T-cell (primary cell): ENCODE measurements at regions not wholly inside any gene's neighbourhood (a gene's known extent, or its start where the extent isn't known, plus 50 kb on each side); places are given as distances from the start of the nearest gene placed in this dataset.

ENCODE experiments used
- ATAC-seq, 4 experiments: fragments of 200-7000 bp in 3 of 4; fragments of 150-1000 bp in 1 of 4; cut with Tn5 transposase; replicated peaks in 1 of 4; 1 replicate in 3 of 4; 2 replicates in 1 of 4; pipeline ENCODE4 v1.10.0; 2021; ENCODE audit warnings: moderate library complexity in 3 of 4, mild to moderate bottlenecking in 2 of 4, moderate number of reproducible peaks in 1 of 4
- CTCF ChIA-PET, 2 donors: fragments of 300-600 bp; sonication (Branson Sonifier 250); formaldehyde crosslinking; loops; one replicate each; lab custom pipeline; 2022; ENCODE audit warnings: antibody characterized with exemption in 2 of 2; lab: Charles Lee
- POLR2A ChIA-PET, 2 donors: fragments of 300-600 bp; sonication (Branson Sonifier 250); formaldehyde crosslinking; loops; one replicate each; lab custom pipeline; 2022; ENCODE audit warnings: antibody characterized with exemption in 2 of 2; lab: Charles Lee
- DNase-seq, 35 experiments: peaks; one replicate each; pipeline versions ENCODE4 v3.0.0 to v3.0.0-alpha.2; 2013 to 2023
- H3K27ac ChIP-seq: one replicate; pipeline ENCODE4 v1.5.1; 2013; ENCODE audit warnings: low read length
- H3K27me3 ChIP-seq, 2 experiments: replicated peaks in 1 of 2; 1 replicate in 1 of 2; 2 replicates in 1 of 2; pipeline versions ENCODE4 v1.6.1 to v1.7.0; 2013; ENCODE audit warnings: low read length in 1 of 2, mixed read lengths in 1 of 2; ENCODE audit not compliant: control insufficient read depth in 2 of 2, insufficient read depth in 2 of 2; ENCODE audit errors: extremely low read depth in 1 of 2
- H3K36me3 ChIP-seq, 2 donors: 1 replicate in 1 of 2; 2 replicates in 1 of 2; pipeline versions ENCODE4 v1.6.1 to v1.7.0; 2013; ENCODE audit warnings: low read length in 1 of 2; ENCODE audit not compliant: control insufficient read depth in 2 of 2, insufficient read depth in 1 of 2; ENCODE audit errors: extremely low read depth in 1 of 2
- H3K4me1 ChIP-seq, 2 experiments: 1 replicate in 1 of 2; 2 replicates in 1 of 2; pipeline versions ENCODE4 v1.6.1 to v1.7.0; 2013; ENCODE audit warnings: low read length in 2 of 2, mixed read lengths in 1 of 2; ENCODE audit not compliant: insufficient read depth in 2 of 2, control insufficient read depth in 1 of 2; ENCODE audit errors: extremely low read depth in 1 of 2
- H3K4me3 ChIP-seq, 2 donors: 1 replicate in 1 of 2; 2 replicates in 1 of 2; pipeline versions ENCODE4 v1.5.1 to v1.7.0; 2013; ENCODE audit warnings: mild to moderate bottlenecking in 2 of 2, low read length in 1 of 2, moderate library complexity in 1 of 2; ENCODE audit not compliant: control insufficient read depth in 1 of 2; ENCODE audit errors: extremely low read depth in 1 of 2
- H3K9me3 ChIP-seq: 2 replicates; pipeline ENCODE4 v1.7.0; 2013
- H3K27ac Mint-ChIP-seq, 2 donors: one replicate each; pipeline ENCODE4 v1.8.0; 2020 to 2021; ENCODE audit warnings: mild to moderate bottlenecking in 2 of 2, mixed read lengths in 2 of 2
- H3K27me3 Mint-ChIP-seq, 2 donors: one replicate each; pipeline ENCODE4 v1.8.0; 2021 to 2022; ENCODE audit warnings: mixed read lengths in 2 of 2
- H3K36me3 Mint-ChIP-seq: one replicate; pipeline ENCODE4 v1.8.0; 2021; ENCODE audit warnings: mixed read lengths
- H3K4me1 Mint-ChIP-seq, 3 donors: one replicate each; pipeline ENCODE4 v1.8.0; 2020 to 2022; ENCODE audit warnings: mixed read lengths in 3 of 3, mild to moderate bottlenecking in 1 of 3
- H3K4me3 Mint-ChIP-seq, 3 donors: one replicate each; pipeline ENCODE4 v1.8.0; 2020 to 2022; ENCODE audit warnings: mild to moderate bottlenecking in 3 of 3, mixed read lengths in 3 of 3, moderate library complexity in 3 of 3
- H3K9me3 Mint-ChIP-seq, 3 donors: one replicate each; pipeline ENCODE4 v1.8.0; 2020 to 2022; ENCODE audit warnings: mixed read lengths in 3 of 3
- WGBS: methylation state at CpG from one replicate; pipeline ENCODE4 v1.1.5; 2013; ENCODE audit warnings: missing lambda C conversion rate; ENCODE audit not compliant: insufficient coverage; 5-methylcytosine and 5-hydroxymethylcytosine counted together

DNA sequence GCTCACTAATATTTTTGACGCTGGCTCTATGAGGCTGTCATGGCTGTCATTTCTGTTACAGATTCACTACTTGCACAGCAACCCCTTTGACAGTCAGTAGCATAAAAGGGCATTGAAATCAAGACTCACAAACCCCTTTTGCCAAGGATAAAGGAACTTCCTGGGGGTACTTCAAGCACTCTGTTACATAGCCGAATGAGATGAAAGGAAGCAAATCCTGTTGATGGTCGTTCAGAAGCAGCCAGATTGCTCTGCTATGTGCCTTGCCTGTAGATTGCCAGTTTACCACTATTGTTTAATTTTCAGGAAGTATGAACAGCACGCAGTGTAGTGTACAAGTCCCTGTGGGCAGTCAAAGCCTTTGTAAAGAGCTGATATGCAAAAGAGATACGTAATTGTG lies 296.2 kb downstream of the LRRIQ3 start:
- DNase-seq (no peak), ATAC-seq (no peak)
- H3K9me3 Mint-ChIP-seq = peaks cover 0 to 8% (median 0%) of the 10 kb centered on the region in 3 donors
- no peaks in the 10 kb centered on the region for H3K27me3 Mint-ChIP-seq
- CTCF ChIA-PET = no interaction called here
- no peak overlapping the region for H3K27ac Mint-ChIP-seq
- Histone ChIP-seq H3K4me3 (no peak overlapping the region), H3K9me3 (no peaks in the 10 kb centered on the region), H3K27me3 (no peaks in the 10 kb centered on the region), H3K27ac (no peak overlapping the region), H3K4me1 (no peaks in the 10 kb centered on the region), H3K36me3 (no peaks in the 10 kb centered on the region)
- WGBS = 54% methylated on average over 5 of the region's 5 CpGs
- no peak overlapping the region for H3K4me3 Mint-ChIP-seq
- no peaks in the 10 kb centered on the region for H3K36me3 Mint-ChIP-seq
- H3K4me1 Mint-ChIP-seq = no peaks in the 10 kb centered on the region
- POLR2A ChIA-PET = no interaction called here

DNA sequence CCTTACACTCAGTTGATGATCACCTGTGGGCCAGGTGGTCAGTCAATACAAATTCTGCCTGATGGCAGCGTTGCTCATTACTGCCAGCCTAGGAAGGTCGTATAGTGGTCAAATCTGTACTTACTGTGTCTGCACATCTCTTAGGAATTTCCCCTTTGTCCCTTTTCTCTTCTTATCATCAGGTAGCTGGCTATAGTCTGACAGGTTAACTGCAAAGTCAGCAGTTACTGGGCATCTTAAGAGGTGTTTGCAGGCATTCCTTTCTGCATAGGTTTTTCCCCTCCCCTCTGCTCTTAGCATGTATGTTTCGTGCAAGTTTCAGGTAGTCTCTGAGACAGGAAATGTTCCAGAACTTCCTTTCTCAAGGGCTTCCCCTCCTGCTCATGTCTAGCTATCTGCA lies 298.7 kb downstream of the LRRIQ3 start:
- no peak for DNase-seq
- H3K4me1 ChIP-seq = no peaks in the 10 kb centered on the region
- no peak overlapping the region for H3K27ac ChIP-seq
- no peak overlapping the region for H3K4me3 ChIP-seq
- Mint-ChIP-seq H3K4me3 (no peak overlapping the region), H3K9me3 (peaks cover 0 to 8% (median 0%) of the 10 kb centered on the region in 3 donors), H3K4me1 (no peaks in the 10 kb centered on the region), H3K27ac (no peak overlapping the region), H3K27me3 (no peaks in the 10 kb centered on the region), H3K36me3 (no peaks in the 10 kb centered on the region)
- no peaks in the 10 kb centered on the region for H3K9me3 ChIP-seq
- no peaks in the 10 kb centered on the region for H3K27me3 ChIP-seq
- H3K36me3 ChIP-seq = no peaks in the 10 kb centered on the region
- ChIA-PET CTCF (interaction anchor here in 1 of 2 donors (0.6 kb wide), 1 partner anchor 19 kb away, joined by 3 read pairs; no protein-coding TSS in a partner anchor), POLR2A (no interaction called here)
- ATAC-seq = no peak
- 33% methylated on average over 1 of the region's 3 CpGs for WGBS

DNA sequence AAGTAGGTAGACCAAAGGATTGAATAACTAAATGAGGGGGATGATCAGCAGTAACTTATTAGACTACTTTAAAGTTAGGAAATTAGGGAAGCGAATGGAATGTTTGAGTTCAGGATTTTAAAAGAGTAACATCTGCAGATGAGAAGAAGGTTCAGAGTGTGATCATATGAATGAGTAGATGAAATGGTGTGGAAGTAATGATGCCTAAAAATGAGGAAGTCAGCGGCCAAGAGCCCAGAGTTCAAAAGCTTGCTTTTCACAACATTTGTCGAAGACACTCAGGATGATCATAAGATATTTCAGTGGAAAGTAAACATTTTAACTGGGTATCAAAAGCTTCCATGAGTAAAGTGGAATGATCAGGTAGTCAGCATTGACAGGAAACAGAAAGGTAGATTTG lies 299.4 kb downstream of the LRRIQ3 start:
- Mint-ChIP-seq H3K36me3 (no peaks in the 10 kb centered on the region), H3K27me3 (no peaks in the 10 kb centered on the region), H3K9me3 (peaks cover 0 to 8% (median 0%) of the 10 kb centered on the region in 3 donors), H3K4me3 (no peak overlapping the region), H3K27ac (no peak overlapping the region), H3K4me1 (no peaks in the 10 kb centered on the region)
- Histone ChIP-seq H3K4me3 (no peak overlapping the region), H3K27ac (no peak overlapping the region), H3K36me3 (no peaks in the 10 kb centered on the region), H3K27me3 (no peaks in the 10 kb centered on the region), H3K4me1 (no peaks in the 10 kb centered on the region), H3K9me3 (no peaks in the 10 kb centered on the region)
- ATAC-seq = no peak
- CTCF ChIA-PET = interaction anchor here in 1 of 2 donors (0.6 kb wide), 1 partner anchor 20 kb away, joined by 3 read pairs; no protein-coding TSS in a partner anchor
- DNase-seq = no peak
- 80% methylated on average over 2 of the region's 3 CpGs for WGBS
- POLR2A ChIA-PET = no interaction called here

DNA sequence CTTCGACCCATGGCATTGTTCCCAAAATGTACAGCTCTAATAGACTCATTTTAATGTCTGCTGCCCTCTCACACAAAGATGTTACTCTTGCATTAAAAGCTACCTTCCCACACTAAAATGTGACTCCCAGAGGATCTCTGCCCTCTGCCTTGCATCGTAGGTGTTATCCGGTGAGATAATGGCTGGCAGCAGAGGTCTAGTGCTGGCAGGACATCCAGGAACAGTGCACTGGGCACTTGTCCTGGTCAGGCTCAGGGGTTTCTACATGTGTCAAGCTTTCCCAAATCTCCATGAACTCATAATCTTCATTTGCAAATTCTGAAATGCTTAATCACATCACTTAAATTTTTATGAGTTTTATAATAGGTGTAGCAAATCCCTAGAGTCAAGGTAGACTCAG lies 310.6 kb downstream of the LRRIQ3 start:
- no peaks in the 10 kb centered on the region for H3K27me3 ChIP-seq
- no peaks in the 10 kb centered on the region for H3K9me3 ChIP-seq
- 78% methylated on average over 3 of the region's 3 CpGs for WGBS
- peaks cover 0 to 3% (median 3%) of the 10 kb centered on the region in 3 donors for H3K9me3 Mint-ChIP-seq
- H3K36me3 ChIP-seq = no peaks in the 10 kb centered on the region
- no peaks in the 10 kb centered on the region for H3K36me3 Mint-ChIP-seq
- ATAC-seq = no peak
- no peaks in the 10 kb centered on the region for H3K27me3 Mint-ChIP-seq
- DNase-seq = no peak
- no peak overlapping the region for H3K4me3 Mint-ChIP-seq
- CTCF ChIA-PET = no interaction called here
- no peak overlapping the region for H3K27ac ChIP-seq
- H3K4me1 Mint-ChIP-seq = no peaks in the 10 kb centered on the region
- no peak overlapping the region for H3K4me3 ChIP-seq
- H3K27ac Mint-ChIP-seq = no peak overlapping the region
- no peaks in the 10 kb centered on the region for H3K4me1 ChIP-seq
- POLR2A ChIA-PET = no interaction called here

DNA sequence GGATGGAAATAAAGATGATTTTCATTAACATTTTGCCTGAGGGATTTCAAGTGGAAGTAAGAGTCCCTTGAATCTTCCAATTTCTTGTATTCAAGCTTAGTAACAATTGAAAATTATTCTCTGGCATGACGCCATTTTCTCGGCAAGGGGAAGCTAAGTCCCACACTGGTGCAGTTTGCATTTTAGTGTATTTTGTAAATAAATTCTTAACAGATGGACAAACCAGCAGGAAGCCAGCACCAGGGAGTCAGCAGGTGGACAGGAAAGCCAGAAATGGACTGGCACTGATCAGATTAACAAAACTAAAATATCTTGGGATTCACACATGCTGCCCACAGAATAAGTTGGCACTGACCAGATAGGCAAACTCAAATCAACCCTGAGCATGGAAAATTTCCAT lies 311.3 kb downstream of the LRRIQ3 start:
- Histone ChIP-seq H3K4me3 (no peak overlapping the region), H3K27me3 (no peaks in the 10 kb centered on the region), H3K4me1 (no peaks in the 10 kb centered on the region), H3K36me3 (no peaks in the 10 kb centered on the region), H3K9me3 (no peaks in the 10 kb centered on the region), H3K27ac (no peak overlapping the region)
- no peaks in the 10 kb centered on the region for H3K27me3 Mint-ChIP-seq
- H3K27ac Mint-ChIP-seq = no peak overlapping the region
- ATAC-seq (no peak), DNase-seq (no peak)
- H3K9me3 Mint-ChIP-seq = peaks cover 0 to 3% (median 3%) of the 10 kb centered on the region in 3 donors
- ChIA-PET CTCF (no interaction called here), POLR2A (no interaction called here)
- H3K36me3 Mint-ChIP-seq = no peaks in the 10 kb centered on the region
- WGBS = no CpG with 5 or more reads among the region's 2 CpGs
- no peak overlapping the region for H3K4me3 Mint-ChIP-seq
- no peaks in the 10 kb centered on the region for H3K4me1 Mint-ChIP-seq

DNA sequence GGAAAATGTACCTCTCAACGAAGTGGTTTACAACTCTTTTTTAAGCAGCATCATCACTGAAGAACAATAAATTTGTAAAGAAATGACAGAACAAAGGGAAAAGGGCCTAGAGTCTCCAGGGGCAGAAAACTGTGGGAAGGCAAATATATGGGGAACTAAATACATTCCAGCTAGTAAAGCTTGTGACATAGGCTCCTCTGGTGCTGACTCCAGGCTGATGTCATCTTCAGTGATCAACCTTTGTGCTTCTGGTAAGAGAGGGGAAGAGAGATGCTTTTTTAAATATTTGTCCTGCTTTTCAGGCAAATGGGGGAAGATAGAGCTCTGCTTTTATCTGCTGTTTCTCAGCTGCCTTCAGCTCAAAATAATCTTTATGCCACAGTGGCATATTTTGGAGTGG lies 323.2 kb downstream of the LRRIQ3 start:
- no peak for DNase-seq

DNA sequence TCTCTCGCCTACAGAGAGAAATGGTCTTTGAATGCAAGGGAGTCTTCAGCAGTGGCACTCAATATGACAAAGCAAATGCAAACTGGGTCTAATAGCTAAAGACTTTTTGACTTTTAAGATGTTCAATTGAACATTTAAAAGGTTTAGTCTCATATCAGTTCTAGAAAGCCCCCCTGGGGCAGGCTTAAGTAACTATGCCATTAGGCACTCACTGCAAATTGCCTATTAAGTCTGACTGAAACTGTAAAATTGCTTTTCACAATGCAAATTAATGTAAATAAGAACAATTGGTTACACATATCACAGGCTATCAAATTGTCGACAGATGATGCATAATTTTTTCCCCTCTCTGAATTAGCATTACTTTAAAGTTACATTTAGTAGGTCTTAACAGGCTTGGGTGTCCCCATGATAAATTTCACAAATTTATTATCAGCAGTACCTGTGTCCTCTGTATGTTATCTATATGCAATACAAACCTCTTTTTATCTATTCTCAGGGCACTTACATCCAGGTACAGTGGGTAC lies 329.1 kb downstream of the LRRIQ3 start:
- H3K27ac Mint-ChIP-seq = no peak overlapping the region
- POLR2A ChIA-PET = no interaction called here

More for the DNA sequence above, 323.2 kb downstream of the LRRIQ3 start:
- Mint-ChIP-seq H3K9me3 (no peaks in the 10 kb centered on the region), H3K27me3 (no peaks in the 10 kb centered on the region), H3K27ac (no peak overlapping the region), H3K4me3 (no peak overlapping the region), H3K36me3 (no peaks in the 10 kb centered on the region), H3K4me1 (no peaks in the 10 kb centered on the region)
- H3K4me3 ChIP-seq = no peak overlapping the region
- ChIA-PET POLR2A (no interaction called here), CTCF (no interaction called here)
- ATAC-seq = no peak
- H3K27ac ChIP-seq = no peak overlapping the region
- H3K27me3 ChIP-seq = no peaks in the 10 kb centered on the region
- H3K9me3 ChIP-seq = no peaks in the 10 kb centered on the region
- H3K4me1 ChIP-seq = no peaks in the 10 kb centered on the region
- no peaks in the 10 kb centered on the region for H3K36me3 ChIP-seq
- no CpG with 5 or more reads among the region's 1 CpG for WGBS

More for the DNA sequence above, 329.1 kb downstream of the LRRIQ3 start:
- WGBS = no CpG with 5 or more reads among the region's 2 CpGs
- Histone ChIP-seq H3K4me1 (no peaks in the 10 kb centered on the region), H3K4me3 (no peak overlapping the region), H3K9me3 (no peaks in the 10 kb centered on the region), H3K27ac (no peak overlapping the region), H3K36me3 (no peaks in the 10 kb centered on the region), H3K27me3 (no peaks in the 10 kb centered on the region)
- H3K36me3 Mint-ChIP-seq = no peaks in the 10 kb centered on the region
- no peaks in the 10 kb centered on the region for H3K4me1 Mint-ChIP-seq
- no peak for ATAC-seq
- no peak overlapping the region for H3K4me3 Mint-ChIP-seq
- peaks cover 4% of the 10 kb centered on the region in 3 donors for H3K9me3 Mint-ChIP-seq
- CTCF ChIA-PET = no interaction called here
- no peaks in the 10 kb centered on the region for H3K27me3 Mint-ChIP-seq
- no peak for DNase-seq
